Chondrocyte (in vitro differentiated cells): ENCODE measurements at regions not wholly inside any gene's neighbourhood (a gene's known extent, or its start where the extent isn't known, plus 50 kb on each side); places are given as distances from the start of the nearest gene placed in this dataset.

Source experiments
- DNase-seq: peaks from one replicate; pipeline ENCODE4 v3.0.0; 2021; ENCODE audit warnings: mixed read lengths, low spot score
- H3K27ac Mint-ChIP-seq: one replicate; pipeline ENCODE4 v1.8.0; 2021; ENCODE audit warnings: mild to moderate bottlenecking, moderate library complexity, mixed read lengths; ENCODE audit not compliant: unreplicated experiment
- H3K27me3 Mint-ChIP-seq: 2 replicates; pipeline ENCODE4 v1.8.0; 2021; ENCODE audit warnings: low read depth, mixed read lengths
- H3K36me3 Mint-ChIP-seq: 2 replicates; pipeline ENCODE4 v1.8.0; 2021; ENCODE audit warnings: low read depth, mixed read lengths
- H3K4me1 Mint-ChIP-seq: 2 replicates; pipeline ENCODE4 v1.8.0; 2021; ENCODE audit warnings: low read depth, mild to moderate bottlenecking, mixed read lengths
- H3K4me3 Mint-ChIP-seq: one replicate; pipeline ENCODE4 v1.8.0; 2021; ENCODE audit warnings: mild to moderate bottlenecking, moderate library complexity, mixed read lengths; ENCODE audit not compliant: unreplicated experiment
- H3K9me3 Mint-ChIP-seq: 2 replicates; pipeline ENCODE4 v1.8.0; 2021; ENCODE audit warnings: low read depth, mixed read lengths
- TF ChIP-seq, protein P1 (sequence below): fragments of 200-600 bp; sonication (generic); IDR thresholded peaks from 2 replicates; pipeline ENCODE4 v1.5.0; 2021; ENCODE audit warnings: antibody characterized with exemption, mild to moderate bottlenecking, moderate library complexity

DNA sequence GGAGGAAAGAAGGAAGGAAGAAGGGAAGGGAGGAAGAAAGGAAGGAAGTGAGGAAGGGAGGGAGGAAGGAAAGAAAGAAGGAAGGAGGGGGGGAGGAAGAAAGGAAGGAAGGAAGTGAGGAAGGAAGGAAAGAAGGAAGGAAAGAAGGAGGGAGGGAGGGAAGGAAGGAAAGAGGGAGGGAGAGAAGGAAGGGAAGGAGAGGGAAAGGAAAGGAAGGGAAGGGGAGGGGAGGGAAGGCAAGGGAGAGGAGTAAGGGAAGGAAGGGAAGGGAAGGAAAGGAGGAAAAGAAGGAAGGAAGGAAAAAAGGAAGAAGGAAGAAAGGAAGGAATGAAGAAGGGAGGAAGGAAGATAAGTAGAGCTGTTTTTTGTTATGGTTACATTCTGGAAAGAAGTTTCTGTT is 141.2 kb downstream of the LRRC3B start:
- Mint-ChIP-seq H3K9me3 (peaks cover 2% of the 10 kb centered on the region), H3K4me3 (no peak overlapping the region), H3K4me1 (no peaks in the 10 kb centered on the region), H3K27me3 (no peaks in the 10 kb centered on the region), H3K27ac (no peak overlapping the region), H3K36me3 (no peaks in the 10 kb centered on the region)
- no peak for DNase-seq
- TF ChIP-seq, protein P1, sequence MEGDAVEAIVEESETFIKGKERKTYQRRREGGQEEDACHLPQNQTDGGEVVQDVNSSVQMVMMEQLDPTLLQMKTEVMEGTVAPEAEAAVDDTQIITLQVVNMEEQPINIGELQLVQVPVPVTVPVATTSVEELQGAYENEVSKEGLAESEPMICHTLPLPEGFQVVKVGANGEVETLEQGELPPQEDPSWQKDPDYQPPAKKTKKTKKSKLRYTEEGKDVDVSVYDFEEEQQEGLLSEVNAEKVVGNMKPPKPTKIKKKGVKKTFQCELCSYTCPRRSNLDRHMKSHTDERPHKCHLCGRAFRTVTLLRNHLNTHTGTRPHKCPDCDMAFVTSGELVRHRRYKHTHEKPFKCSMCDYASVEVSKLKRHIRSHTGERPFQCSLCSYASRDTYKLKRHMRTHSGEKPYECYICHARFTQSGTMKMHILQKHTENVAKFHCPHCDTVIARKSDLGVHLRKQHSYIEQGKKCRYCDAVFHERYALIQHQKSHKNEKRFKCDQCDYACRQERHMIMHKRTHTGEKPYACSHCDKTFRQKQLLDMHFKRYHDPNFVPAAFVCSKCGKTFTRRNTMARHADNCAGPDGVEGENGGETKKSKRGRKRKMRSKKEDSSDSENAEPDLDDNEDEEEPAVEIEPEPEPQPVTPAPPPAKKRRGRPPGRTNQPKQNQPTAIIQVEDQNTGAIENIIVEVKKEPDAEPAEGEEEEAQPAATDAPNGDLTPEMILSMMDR = no peak

DNA sequence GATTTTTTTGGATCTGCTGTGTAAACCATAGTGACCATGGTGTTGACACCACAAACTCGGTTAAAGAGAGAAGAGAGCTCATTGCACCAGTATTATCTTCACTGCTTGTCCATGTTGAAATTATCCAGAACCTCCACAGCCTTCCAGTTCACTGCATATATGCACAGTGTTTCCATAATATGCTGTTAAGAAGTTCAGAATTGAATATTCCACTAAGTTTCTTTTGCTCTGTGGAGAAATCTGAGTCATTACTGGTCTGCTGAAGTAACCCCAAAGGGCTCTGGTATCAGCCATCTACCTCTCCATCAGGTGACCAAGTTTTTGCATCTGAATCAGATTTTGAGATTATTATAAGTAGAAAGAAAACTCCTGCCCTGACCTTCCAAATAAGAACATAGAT is 143.5 kb downstream of the LRRC3B start:
- no peaks in the 10 kb centered on the region for H3K36me3 Mint-ChIP-seq
- no peaks in the 10 kb centered on the region for H3K4me1 Mint-ChIP-seq
- no peak overlapping the region for H3K4me3 Mint-ChIP-seq
- peaks cover 2% of the 10 kb centered on the region for H3K9me3 Mint-ChIP-seq
- TF ChIP-seq, protein P1 = no peak
- DNase-seq = no peak
- no peaks in the 10 kb centered on the region for H3K27me3 Mint-ChIP-seq
- H3K27ac Mint-ChIP-seq = no peak overlapping the region

DNA sequence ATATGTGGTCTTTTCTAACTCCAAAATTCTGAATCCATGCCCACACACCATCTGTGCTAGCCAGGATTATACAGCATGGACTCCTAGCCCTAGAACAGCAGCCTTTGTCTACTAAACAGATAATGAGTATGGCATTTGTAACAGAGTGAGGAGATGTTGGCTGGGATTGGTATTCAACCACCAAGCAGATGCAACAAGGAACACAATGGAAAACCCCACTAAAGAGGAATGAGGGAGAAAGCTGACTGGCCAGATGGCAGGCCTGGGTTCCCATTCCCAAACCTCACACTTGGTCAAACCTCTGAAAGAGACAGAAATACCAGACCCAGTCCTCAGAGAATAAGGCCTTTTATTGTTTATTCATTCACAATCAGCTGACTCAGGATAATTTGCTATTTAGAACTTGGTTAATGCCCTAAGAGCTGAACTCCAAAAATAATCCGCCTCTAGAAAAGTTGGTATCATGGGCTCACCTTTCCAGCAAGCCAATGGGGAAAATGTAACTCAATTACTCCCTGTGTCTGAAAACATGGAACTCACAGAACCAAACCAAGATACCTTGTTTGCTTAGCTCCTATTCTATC is 145.6 kb downstream of the LRRC3B start:
- Mint-ChIP-seq H3K9me3 (peaks cover 2% of the 10 kb centered on the region), H3K4me1 (no peaks in the 10 kb centered on the region), H3K27me3 (no peaks in the 10 kb centered on the region), H3K36me3 (no peaks in the 10 kb centered on the region), H3K4me3 (no peak overlapping the region), H3K27ac (no peak overlapping the region)
- DNase-seq = no peak
- TF ChIP-seq, protein P1 = no peak

DNA sequence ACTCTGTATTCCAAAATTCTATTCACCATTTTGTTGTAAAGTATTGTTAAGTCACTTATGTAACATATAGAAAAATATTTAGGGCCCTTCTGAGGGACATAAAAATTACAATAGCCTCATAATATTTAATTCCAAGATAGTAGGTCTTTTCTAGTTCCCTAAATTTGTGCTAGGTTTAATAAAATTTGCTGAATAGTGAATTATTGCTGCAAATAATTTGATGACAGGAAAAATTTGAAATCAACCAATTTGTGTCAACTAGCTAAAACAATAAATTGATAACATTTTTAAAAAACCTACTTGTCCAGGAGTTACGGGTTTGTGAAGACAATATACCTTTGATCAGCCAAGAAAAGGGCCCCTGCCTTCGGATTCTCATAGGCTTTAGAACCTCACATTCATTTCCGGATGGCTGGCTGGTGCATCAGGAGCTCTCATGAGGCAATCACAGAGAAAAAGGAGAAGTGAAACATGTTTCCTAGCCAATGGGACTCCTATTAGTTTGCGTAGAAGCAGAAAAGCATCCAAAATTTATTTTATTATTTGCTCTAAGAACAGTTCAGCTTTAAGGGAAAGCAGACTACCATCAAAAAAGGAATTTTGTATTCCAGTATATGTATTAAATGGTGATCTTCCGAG is 177.2 kb downstream of the LRRC3B start:
- TF ChIP-seq, protein P1 = no peak
- no peak for DNase-seq
- Mint-ChIP-seq H3K36me3 (no peaks in the 10 kb centered on the region), H3K27me3 (peaks cover 3% of the 10 kb centered on the region), H3K27ac (no peak overlapping the region), H3K4me1 (no peaks in the 10 kb centered on the region), H3K4me3 (no peak overlapping the region), H3K9me3 (no peaks in the 10 kb centered on the region)

DNA sequence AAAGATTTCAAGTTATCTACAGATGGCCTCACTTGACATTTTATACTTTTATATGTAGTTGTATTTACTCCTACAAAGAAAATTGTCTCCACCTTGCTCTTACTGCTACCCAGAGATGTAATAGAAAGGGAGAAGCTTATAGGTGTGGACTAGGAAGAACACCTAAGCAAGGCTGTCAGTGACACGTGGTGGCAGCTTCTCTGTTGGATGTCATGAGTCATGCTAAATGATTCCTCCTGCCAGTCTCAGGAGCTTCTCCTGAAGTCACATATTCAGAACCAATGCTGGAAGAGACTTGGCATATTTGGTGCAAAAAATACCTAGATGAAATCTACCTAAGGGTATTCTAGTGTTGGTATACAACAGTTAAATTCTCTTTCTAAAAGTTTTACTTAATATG is 184.7 kb downstream of the LRRC3B start:
- Mint-ChIP-seq H3K9me3 (peaks cover 15% of the 10 kb centered on the region), H3K27ac (no peak overlapping the region), H3K4me1 (no peaks in the 10 kb centered on the region), H3K36me3 (no peaks in the 10 kb centered on the region), H3K27me3 (no peaks in the 10 kb centered on the region), H3K4me3 (no peak overlapping the region)
- TF ChIP-seq, protein P1 = no peak
- no peak for DNase-seq
